Iris pigment epithelial cell (primary cell): ENCODE measurements at regions not wholly inside any gene's neighbourhood (a gene's known extent, or its start where the extent isn't known, plus 50 kb on each side); places are given as distances from the start of the nearest gene placed in this dataset.
A peak's percentile ranks its signal among the peaks of the same experiment; 100 is the strongest.
"Not testable (repeated sequence)": the region's sequence is repeated elsewhere in the genome, so short reads cannot be mapped to it uniquely, and the experiment has no call there.

Source experiments
- DNase-seq: peaks from one replicate; pipeline ENCODE4 v3.0.0-alpha.2; 2011; ENCODE audit warnings: low read depth

- not testable (repeated sequence) for DNase-seq
Measured at GRCh38 chr13:21261487-21262216, 85.2 kb downstream of the MRPL57 start.

- DNase-seq = not testable (repeated sequence)
Measured at GRCh38 chr13:21263909-21264308, 87.5 kb downstream of the MRPL57 start.

GRCh38 chr13:21268485-21268884 lies 92.0 kb downstream of the MRPL57 start:
- DNase-seq = not testable (repeated sequence)

GRCh38 chr13:21272439-21272838 lies 96.0 kb downstream of the MRPL57 start:
- DNase-seq = not testable (repeated sequence)

- peak; percentile 27 for DNase-seq
Measured at GRCh38 chr13:21274457-21274856, 98.0 kb downstream of the MRPL57 start.

- no peak for DNase-seq
Measured at GRCh38 chr13:21282065-21282464, 105.6 kb downstream of the MRPL57 start.

- DNase-seq = no peak
Measured at GRCh38 chr13:21287331-21287907, 111.0 kb downstream of the MRPL57 start.

- DNase-seq = no peak
Measured at GRCh38 chr13:21289475-21289874, 113.0 kb downstream of the MRPL57 start.

- not testable (repeated sequence) for DNase-seq
Measured at GRCh38 chr13:21290442-21291002, 114.1 kb downstream of the MRPL57 start.

GRCh38 chr13:21291840-21292239 lies 115.4 kb downstream of the MRPL57 start:
- DNase-seq = no peak

GRCh38 chr13:21296991-21297390 lies 120.5 kb downstream of the MRPL57 start:
- DNase-seq = peak; percentile 50

- DNase-seq = peak; percentile 20
Measured at GRCh38 chr13:21297447-21297846, 121.0 kb downstream of the MRPL57 start.

GRCh38 chr13:21297914-21298831 lies 121.7 kb downstream of the MRPL57 start:
- peak; percentile 91 for DNase-seq

- DNase-seq = no peak
Measured at GRCh38 chr13:21304256-21304655, 127.8 kb downstream of the MRPL57 start.

GRCh38 chr13:21306300-21307073 lies 130.0 kb downstream of the MRPL57 start:
- not testable (repeated sequence) for DNase-seq

GRCh38 chr13:21307158-21307557 lies 130.7 kb downstream of the MRPL57 start:
- not testable (repeated sequence) for DNase-seq

GRCh38 chr13:21308906-21309305 lies 132.4 kb downstream of the MRPL57 start:
- no peak for DNase-seq

- no peak for DNase-seq
Measured at GRCh38 chr13:21309542-21310172, 133.2 kb downstream of the MRPL57 start.

- DNase-seq = peak; percentile 39
Measured at GRCh38 chr13:21310220-21310619, 133.8 kb downstream of the MRPL57 start.

- DNase-seq = not testable (repeated sequence)
Measured at GRCh38 chr13:21314976-21315375, 138.5 kb downstream of the MRPL57 start.

GRCh38 chr13:21316376-21316775 lies 139.9 kb downstream of the MRPL57 start:
- no peak for DNase-seq
